Daoy (cell line): ENCODE measurements at regions not wholly inside any gene's neighbourhood (a gene's known extent, or its start where the extent isn't known, plus 50 kb on each side); places are given as distances from the start of the nearest gene placed in this dataset.

Source experiments
- DNase-seq: peaks from one replicate; pipeline ENCODE4 v3.0.0-alpha.2; 2015; ENCODE audit warnings: low read depth

DNA sequence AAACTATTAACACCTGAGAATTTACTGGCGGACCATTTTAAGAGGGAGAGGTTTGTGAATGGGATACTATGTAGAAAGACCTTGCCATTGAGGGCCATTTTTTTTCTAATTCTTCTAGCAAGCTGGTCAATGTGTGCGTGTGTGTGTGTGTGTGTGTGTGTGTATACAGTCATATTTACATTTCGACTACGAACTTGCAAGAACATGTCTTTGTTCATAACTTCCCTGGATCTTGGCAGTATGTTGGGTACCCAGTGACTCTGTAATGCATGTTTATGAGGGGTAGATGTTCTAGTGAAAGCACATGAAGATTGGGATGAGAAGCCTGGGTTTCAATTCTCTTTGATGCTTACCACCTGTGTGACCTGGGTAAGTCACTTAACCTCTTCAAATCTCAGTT lies 133.6 kb downstream of the UBE2E3 start:
- DNase-seq = no peak

DNA sequence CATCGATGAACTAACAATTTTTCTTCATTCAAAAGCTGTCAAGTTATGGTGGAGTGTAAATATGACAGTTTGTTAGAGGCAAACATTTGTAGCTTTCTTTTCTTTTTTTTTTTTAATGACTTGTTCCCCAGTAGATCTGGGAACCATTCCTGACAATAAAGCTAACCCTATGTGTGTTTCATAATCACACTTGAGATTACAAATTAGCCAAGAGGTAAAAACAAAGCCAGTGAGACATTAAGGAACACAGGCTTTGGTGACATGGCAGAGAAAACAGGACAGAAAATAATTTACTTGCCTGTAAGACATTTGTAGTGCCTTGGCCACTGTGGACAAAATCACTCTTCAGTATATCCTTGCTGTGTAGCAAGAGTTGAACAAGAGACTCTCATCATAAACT lies 135.9 kb downstream of the UBE2E3 start:
- DNase-seq = no peak

DNA sequence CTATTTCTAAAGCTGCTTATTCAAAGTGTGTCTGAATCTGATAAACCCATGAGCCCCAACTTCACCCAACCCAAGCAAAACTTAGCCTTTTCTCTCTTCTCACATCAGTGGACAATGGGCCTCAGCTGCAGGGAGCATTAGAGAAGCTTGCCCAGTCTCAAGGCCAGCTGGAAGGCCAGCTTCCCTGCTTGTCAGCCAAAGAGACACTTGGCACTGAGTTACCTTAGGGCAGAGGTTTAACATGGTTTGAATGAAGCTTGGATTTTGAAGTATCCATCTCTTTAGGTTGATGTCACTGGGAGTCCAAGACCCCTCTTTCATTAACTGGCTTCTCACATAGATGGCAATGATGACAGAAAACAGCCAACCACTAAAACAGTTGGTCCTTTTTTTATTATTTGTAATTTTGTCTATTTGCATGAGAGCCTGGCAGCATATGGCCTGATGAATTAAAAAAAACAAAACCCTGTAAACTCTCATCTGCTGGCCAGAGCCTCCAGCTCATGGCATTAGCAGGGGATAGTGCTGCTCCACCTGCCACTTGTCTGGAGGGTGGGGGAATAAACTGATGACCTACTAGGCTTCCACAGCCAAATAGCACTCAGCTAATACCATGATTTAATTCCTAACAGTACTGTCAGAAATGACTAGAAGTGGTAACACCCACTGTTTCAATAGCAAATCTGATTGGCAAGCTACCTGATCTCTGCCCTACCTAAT lies 137.0 kb downstream of the UBE2E3 start:
- DNase-seq = no peak

DNA sequence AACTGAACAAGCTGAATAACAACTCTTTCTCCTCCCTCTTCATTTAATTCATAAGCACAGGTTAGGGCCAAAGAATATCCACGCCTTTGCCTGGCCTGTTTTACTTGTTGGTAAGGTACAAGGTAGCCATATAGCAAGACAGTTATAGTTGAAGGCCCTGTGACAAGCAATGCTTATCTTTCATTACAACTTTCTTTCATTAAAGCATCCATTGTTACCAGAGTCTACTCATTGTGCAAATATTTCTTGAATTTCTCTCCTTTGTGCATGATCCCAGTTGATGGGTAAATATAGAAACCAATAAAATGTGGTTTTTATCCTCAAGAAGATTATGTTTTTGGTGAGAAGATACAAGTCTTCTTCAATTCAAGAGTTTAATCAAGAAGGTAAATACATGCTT lies 140.2 kb downstream of the UBE2E3 start:
- DNase-seq = no peak

DNA sequence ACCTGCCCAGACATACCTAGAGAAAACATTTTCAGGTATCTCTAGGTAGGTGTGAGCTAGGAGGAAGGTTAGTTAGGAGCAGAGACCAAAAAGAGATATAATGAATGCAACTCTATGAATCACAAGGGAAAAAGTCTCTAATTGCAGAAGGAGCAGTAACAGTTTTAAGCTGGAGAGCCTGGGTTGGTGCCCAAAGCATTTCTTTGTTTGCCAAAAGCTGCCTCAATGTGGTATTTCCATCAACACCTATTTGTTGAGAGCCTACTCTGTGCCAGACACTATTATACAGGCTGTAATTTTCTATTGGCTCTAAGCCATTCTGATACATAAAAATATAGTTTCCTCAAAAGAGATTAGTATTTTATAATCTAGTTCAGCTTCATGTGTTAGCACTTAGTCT lies 141.6 kb downstream of the UBE2E3 start:
- DNase-seq = no peak

DNA sequence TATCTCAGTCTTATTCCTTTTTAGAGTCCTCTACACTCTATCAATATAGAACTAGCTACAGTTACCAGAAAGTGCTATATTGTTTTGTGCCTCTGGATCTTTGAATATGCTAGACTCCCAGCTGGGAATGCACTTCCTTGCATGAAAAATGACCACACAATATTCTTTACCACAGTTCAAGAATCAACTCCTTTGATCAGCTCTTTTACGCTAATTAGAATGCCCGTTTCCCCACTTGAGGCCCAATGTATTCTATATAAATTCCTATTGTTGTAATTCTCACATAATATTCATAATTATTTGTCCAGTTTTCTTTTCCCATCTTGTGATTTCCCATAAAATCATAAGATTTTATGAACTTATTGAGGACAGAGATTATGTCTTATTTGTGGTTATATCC lies 142.2 kb downstream of the UBE2E3 start:
- no peak for DNase-seq

DNA sequence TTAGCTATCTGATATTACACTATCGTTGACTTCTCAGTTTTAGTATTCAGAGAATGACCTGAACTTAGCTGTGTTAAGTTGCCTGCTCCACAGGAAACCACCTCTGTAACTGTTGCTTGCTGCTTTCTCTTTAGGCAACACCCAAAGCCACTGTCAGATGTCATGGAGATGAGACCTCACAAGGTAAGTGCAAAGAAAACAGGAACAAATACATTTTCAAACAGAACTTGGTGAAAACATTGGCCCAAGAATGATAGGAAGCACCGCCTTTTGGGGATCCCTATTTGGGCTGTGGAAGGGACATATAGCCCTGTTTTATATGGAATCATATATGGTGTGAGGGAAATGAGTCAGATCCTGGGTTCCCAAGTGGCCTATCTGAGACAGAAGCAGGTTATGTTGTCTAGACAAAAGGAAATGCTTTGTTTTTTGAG lies 143.4 kb downstream of the UBE2E3 start:
- DNase-seq = peak; percentile 48

- no peak for DNase-seq
These were observed 144.1 kb downstream of the UBE2E3 start for GRCh38 chr2:181124497-181124896.

DNA sequence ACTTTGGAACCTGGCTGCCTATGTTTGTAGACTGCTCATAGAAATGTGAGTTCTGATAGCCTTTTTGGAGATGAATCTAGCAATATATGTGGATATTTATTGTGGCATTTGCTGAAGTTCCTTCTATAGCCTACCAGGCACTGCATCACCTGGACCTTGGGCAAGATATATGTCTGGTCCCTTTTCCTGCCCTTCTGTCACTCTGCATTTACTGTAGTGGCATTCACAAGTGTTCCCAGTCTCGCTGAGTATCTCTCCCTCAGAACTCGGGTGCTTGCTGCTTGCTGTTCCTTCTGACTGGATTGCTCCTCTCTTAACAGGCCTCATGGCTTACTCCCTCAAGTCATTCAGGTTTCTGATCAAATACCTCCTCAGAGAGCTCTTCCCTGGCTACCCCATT lies 145.0 kb downstream of the UBE2E3 start:
- no peak for DNase-seq

GRCh38 chr2:181126311-181126868 lies 146.0 kb downstream of the UBE2E3 start:
- no peak for DNase-seq

- DNase-seq = no peak
These were observed 147.8 kb downstream of the UBE2E3 start for GRCh38 chr2:181128199-181128598.

DNA sequence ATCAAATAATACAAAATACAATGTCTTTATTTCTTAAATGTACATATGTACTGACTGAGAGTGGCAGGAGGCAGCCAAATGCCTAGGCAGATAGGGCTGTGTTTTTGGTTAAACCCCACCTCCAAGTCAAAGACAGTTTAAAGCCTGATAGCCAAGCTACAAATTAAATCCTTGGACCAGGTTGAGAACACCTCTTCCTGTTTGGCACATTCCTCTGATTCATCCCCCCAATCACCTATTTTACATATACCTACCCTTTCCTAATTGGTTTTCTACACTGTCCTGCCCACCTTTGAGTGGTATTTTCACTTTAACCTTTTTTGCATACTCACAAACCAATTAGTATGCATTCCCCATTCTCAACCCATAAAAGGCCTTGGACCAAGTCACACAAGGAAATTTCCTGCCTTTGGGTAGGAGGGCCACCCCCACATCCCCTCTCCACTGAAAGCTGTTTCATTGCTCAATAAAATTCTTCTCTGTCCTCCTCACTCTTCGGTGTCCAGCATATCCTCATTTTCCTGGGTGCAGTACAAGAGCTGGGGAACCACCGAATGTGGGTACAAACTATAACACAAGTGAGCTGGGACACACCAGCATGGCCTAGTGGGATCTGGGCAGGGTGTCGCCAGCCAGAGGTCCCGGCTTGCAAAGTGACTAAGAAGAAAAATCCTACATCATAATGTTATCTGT lies 149.1 kb downstream of the UBE2E3 start:
- DNase-seq = no peak

GRCh38 chr2:181130686-181131085 lies 150.3 kb downstream of the UBE2E3 start:
- no peak for DNase-seq

DNA sequence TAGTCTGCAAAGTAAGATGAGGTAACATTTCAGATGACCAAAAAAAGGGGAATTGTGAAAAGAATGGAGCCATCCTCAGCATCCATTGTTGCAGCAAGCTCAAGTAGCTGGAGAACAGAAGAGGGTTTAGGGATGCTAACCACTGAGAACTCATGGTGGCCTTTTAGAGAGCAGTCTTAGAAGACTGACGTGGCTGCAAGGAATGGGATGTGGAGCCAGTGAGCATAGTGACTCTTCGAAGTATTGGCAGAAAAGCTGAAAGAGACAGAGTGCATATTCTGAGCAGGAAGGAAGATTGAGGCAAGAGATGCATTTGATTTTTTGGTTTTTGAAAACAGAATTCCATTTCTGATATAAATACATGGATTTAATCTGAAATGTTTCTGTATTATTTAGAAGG lies 151.2 kb downstream of the UBE2E3 start:
- no peak for DNase-seq

DNA sequence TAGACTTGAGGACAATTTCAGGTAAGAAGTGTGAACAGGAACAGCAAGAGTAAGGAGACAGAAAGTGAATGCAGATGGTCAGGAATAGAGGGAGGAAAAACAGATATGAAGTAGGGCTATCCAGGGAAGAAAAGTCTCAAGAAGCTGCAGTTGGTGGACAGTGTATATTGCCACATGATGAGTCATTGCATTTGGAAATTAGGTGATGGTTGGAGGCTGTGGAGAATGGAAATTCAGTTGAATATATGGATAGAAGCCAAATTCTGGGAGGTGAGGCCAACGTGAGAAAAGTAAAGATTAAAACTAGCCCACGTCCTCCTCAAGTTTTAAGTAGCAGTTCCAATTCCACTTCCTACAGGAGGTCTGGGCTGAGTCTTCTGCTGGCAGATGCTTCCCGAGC lies 158.4 kb downstream of the UBE2E3 start:
- peak; percentile 4 for DNase-seq

DNA sequence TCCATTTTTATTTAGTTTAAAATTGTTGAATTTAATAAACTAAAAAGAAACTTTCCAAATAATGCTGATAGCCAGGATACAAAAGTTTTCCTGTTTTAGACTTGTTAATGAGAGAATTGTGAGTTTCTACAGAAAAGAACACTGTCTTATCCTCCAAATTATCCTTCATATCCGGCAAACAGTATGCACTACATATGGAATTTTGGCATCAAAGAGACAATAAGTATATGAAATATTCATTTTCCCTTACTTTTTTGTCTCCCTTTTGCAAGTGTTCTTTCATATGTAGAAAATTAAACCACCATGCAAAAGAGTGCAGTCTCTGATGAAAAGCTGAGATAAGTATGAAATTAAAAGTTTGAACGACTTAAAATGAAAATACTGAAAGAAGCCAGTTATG lies 159.4 kb downstream of the UBE2E3 start:
- DNase-seq = no peak

DNA sequence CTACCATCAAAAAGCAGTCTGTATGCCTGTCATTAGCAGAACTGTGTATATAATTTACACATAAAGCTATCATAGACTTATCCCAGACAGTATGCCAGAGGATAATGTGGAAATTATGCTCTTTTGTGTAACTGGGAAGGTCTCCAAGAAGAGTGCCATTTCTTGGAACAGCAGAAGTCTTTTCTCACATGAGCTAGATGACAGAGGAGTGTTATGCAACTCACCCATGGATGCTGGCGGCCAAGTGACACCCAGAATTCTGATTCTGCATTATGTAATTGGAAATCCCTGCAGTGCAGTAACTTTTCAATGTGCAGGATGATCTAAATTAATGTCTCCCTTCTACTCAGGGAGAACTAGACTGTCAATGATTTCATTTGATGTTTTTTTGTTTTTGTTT lies 160.0 kb downstream of the UBE2E3 start:
- DNase-seq = no peak

DNA sequence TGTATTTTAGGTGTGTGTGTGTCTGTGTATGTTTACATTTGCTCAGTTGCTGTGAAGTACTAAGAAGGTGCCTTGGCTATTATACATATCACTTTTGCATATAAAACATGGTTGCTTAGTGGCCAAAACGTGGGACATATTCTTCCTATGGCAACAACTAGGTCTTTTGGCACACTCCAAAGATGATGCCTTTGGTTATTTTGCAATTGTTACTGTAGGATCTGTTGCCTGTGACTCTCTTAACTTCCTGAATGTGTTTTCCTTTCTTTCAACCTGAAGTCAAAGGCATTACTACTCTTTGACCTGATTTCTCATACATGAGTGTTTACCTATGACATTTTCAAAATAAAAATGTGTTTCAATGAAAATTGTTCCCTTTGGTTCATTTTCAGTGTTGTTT lies 160.5 kb downstream of the UBE2E3 start:
- DNase-seq = no peak

DNA sequence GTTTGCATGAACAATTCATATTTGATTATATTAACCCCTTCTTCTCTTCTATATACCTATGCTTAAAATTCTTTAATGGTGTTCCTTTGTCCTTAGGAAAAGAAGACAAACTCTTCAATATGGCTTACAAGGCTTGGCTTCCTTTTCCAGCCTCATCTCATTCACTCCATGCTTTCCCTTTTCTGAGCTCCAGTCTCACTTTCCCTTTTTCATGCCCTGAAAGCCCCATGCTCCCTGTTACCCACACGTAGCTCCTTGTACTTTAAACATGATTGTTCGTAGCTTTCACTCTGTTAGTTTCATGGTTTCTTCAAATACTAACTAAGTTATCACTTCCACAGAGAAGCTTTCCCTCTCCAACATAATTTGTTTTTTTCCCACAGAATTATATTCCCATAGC lies 161.3 kb downstream of the UBE2E3 start:
- DNase-seq = no peak

DNA sequence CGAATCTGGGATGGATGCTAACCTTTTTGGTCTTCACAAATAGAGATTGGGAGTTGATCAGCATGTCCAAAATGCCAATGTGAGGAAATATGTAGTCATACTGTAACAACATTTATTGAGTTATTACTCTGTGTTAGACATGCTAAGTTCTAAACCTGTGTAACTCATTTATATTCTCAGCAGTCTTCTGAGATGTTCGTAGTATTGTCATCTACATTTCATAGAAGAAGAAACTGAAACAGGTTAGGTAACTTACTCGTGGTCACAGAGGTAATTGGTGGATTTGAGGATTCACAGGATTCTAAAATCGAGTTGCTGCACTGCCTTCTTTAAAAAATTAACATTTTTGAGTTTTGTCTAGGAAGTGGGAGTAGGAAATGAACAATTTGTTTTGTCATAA lies 162.1 kb downstream of the UBE2E3 start:
- no peak for DNase-seq

DNA sequence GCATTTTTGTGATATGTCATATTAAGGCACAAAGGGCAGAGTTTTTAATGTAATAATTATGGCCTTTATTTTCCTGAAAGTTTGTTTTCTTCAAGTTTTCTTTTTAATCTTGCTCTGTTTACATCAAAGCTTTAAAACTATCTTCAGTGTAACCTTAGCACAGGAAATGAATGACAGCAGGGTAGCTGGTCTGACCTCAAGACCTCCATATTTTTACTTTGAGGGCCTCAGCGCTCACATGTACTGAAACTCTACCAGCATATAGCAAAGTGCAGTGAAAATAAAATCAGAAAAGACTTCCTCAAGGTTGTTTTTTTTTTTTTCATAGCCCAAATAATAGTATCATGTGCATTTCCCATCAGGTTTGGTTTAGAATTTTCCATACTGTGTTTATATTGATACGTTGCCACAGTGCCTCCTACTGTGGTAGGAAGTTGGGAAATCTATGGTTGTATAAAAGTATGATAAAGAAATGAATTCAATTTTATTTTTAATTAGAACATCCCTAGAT lies 163.4 kb downstream of the UBE2E3 start:
- DNase-seq = no peak

DNA sequence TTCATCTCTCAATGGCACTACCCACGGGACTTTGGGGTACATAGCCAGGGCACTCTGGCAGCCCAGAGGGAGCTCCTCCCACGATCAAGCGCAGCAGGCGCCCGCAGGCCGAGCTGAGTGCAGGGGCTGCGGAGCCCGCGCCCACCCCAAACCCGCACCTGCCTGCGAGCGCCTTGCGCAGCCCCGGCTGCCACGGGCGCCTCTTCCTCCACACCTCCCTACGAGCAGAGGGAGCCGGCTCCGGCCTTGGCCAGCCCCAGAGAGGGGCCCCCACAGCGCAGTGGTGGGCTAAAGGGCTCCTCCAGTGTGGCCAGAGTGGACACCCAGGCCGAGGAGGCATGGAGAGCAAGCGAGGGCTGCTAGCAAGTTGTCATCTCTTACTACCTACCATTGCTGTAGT lies 165.2 kb downstream of the UBE2E3 start:
- no peak for DNase-seq

- DNase-seq = no peak
These were observed 165.8 kb downstream of the UBE2E3 start for GRCh38 chr2:181146171-181146570.
